Right renal pelvis (tissue), 4 donors: ENCODE measurements at regions not wholly inside any gene's neighbourhood (a gene's known extent, or its start where the extent isn't known, plus 50 kb on each side); places are given as distances from the start of the nearest gene placed in this dataset.

Source experiments
- DNase-seq, 4 donors: peaks; one replicate each; pipeline ENCODE4 v3.0.0-alpha.2; 2013; ENCODE audit warnings: low read depth in 4 of 4, low spot score in 3 of 4, missing footprints in 1 of 4

DNA sequence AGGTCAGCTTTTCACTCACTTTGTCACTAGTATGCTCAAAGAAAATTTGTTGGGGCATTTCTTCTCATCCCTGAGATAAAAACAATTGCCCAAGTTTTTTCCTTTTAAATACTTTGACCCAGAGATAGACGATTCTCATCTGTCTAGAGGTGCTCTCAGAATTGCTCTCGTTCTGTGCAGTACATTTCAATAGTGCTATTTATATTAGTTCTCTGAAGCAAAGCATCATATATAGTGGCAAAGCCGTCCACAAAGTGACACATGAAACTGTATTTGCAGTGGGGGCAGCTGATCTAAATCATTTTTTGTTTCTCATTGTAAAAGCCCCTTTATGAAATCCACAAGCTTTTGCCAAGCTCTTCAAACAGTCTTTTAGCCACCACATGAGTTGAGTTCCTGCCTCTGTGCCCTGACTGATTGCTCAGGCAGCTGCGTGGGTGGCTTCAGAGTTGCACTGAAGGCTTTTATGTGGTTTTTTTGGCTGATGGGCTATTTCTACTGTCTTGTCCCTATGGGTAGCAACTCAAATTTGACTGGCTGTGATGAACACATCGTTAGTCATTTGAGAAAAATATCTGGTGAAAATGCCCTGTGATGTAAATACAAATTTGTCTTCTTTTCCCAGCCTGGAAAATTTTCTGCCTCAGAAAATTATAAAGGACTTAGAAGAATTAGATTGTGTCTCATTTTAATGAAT is 119.1 kb upstream of the OTUD4 start:
- DNase-seq, result no peak

DNA sequence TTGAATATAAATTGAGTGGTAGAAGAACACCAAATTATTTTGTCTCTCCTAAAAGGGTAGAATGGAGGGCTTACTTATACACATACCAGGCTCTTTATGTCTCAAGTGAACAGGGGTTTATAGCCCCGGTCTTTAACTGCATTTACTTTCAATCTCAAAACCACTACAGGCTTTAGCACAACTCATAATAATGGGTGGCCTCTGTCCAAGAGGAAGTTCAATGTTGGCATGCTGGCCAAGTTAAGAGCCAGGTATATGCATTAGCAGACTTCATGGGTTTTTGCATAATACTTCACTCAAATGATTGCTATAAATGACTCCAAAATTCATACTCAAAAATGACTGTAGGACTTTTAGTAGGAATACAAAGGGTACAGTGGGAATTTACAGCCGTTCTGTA is 118.5 kb upstream of the OTUD4 start:
- no peak for DNase-seq

- no peak for DNase-seq
Measured at GRCh38 chr4:145297556-145297955, 117.2 kb upstream of the OTUD4 start.

GRCh38 chr4:145295547-145295946 is 115.2 kb upstream of the OTUD4 start:
- DNase-seq, result no peak

DNA sequence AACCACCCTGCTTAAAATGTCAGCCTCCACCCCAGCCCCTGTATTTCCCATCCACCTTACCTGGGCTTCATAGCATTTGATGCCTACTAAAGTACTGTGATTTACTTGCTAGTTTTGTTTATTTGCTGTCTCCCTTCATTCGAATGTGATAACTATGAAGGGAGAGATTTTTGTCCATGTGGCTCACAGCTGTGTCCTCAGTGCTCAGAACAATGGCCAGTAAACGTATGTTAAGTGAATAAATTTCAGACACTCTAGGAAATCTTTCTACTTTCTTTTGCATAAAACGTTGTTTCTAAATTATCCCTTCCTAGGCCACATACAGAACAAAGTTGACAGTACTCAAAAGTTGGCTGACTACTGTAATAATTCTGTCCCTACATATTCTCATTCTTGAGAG is 114.7 kb upstream of the OTUD4 start:
- no peak for DNase-seq

DNA sequence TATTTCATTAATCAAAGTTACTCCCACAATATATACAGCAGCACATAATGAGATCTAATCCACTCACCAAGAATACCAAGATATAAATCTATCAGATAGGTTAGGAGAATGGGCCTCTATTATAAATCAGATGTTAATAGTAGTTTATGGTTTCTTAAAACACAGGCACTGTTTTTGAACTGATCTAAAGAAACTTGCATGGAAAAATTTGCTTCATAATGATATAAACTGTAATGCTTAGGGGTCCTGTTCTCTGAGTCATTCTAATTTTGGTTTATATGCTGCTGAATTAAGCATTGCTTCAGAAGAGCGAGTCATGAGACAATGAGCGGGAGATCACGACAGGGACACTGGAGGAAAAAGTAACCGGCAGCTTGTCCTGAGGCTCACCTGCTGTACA is 113.3 kb upstream of the OTUD4 start:
- DNase-seq, result no peak

DNA sequence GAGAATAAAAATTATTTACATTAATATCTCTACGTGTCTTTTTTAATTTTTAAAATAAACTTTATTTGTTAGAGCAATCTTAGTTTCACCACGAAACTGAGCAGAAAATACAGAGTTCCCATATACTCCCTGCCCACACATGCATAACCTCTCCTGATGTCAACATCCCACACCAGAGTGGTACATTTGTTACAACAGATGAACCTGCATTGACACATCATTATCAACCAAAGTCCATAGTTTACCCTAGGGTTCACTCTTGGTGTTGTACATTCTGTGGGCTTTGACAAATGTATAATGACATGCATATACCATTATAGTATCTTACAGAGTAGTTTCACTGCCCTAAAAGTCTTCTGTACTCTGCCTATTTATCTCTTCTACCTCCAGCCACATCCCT is 110.6 kb upstream of the OTUD4 start:
- DNase-seq, result no peak

DNA sequence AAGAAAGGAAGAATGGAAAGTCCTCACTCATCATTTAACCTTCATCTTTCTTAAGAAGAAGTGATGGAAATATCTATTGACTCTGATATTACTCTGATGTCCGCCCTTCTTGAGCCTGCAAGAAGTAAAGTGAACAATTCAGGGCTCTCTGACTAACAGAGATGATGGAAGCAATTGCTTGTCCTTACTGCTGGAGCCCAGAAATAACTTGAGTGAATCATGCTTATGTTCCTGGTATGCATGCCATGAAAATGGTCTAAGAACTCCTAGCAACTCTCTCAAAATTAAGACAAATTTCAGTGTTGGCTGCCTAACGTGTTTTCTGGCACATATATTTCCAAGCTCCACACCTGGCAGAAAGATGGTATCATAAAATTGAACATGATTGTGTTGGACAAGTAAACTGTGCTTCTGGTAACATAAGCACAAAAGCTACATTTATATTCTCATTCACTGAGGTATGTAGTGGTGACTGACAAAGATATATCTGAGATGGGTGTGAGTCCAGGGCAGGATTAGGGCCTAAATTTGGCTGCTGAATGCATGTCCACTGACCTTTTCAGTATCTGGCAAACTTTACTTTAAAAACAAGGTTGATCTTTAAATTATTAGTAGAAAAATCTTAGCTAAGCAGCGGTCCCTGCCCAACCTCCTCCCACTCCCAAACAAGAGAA is 109.2 kb upstream of the OTUD4 start:
- no peak for DNase-seq

- no peak for DNase-seq
Measured at GRCh38 chr4:145287351-145287750, 107.0 kb upstream of the OTUD4 start.

GRCh38 chr4:145285928-145286327 is 105.5 kb upstream of the OTUD4 start:
- DNase-seq, result no peak

GRCh38 chr4:145283909-145284308 is 103.5 kb upstream of the OTUD4 start:
- no peak for DNase-seq

DNA sequence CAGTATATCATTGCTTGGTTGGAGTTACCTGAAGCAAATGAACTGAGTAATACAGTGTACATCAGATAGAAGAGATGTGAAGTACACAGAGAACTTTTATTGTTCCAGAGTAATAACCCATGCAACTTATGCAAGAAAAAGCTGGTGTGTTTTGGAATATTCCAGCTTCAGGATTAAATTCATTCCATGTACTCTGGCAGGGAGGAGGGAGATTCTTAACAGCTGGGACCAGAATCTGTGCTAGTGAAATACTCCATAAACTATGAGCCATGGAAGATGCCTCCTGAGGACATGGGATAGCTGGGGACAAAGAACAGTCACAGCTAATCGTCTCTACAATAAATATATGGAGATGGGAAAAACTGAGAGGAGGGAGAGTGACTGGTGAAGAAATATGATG is 101.6 kb upstream of the OTUD4 start:
- DNase-seq, result no peak

DNA sequence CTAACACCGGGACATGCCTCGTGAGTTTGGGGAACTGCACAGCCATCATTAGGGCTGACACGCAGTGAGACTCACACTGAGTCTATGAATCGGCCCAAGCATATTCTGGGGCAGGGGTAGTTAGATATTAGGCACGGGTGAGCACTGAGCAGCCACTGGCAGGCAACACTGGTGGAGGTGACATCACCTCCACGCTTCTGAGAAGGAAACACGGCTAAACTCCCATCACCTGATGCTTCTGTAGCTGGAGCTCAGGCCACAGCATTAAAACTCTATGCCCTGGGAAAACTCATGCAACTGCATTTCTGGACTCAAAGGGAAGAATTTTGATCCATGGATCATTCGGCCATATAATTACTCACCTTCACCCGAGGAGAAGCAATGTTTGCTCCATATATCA is 100.8 kb upstream of the OTUD4 start:
- DNase-seq, result no peak

- DNase-seq, result no peak
Measured at GRCh38 chr4:145280541-145280940, 100.2 kb upstream of the OTUD4 start.

- no peak for DNase-seq
Measured at GRCh38 chr4:145279122-145279960, 99.0 kb upstream of the OTUD4 start.

- no peak for DNase-seq
Measured at GRCh38 chr4:145278341-145279121, 98.1 kb upstream of the OTUD4 start.

DNA sequence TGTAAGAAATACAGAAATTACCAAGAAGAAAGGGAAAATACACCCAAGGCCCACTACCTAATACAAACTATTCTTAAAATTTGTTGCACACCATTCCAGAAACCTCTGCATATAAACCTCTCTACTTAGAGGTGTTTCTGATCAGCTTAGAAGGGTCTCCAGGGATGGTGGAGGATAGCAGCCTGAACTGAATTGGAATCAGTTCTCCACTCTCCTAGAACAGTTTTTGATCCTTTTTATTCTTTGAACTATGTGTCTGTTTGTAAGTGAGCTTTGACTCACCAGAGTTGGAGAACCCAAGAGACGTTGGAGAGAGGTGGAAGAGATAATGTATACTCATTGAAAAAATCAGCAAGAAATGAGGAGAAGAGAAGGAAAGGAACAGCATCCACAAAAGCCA is 96.6 kb upstream of the OTUD4 start:
- no peak for DNase-seq

- DNase-seq, result no peak
Measured at GRCh38 chr4:145276050-145276449, 95.7 kb upstream of the OTUD4 start.

- no peak for DNase-seq
Measured at GRCh38 chr4:145271194-145271593, 90.8 kb upstream of the OTUD4 start.

DNA sequence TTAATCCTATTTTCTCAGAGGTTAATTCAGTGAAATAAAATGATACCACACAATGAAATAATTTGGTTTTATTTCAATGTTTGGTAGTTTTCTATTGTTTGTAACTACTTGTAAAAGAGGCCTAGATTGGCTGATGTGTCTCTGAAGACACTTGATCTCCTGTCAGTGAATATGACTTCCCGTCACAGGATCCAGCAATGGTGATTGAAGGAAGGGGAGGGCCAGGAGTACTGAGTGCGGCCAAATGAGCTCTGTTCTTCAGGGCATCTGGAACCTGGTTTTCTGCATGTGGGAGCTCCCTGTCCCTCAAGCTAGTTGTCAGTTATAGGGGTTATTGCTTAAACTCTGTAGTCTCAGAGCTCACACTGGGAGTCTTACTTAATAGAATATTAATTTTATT is 86.5 kb upstream of the OTUD4 start:
- no peak for DNase-seq

GRCh38 chr4:145260091-145260490 is 79.7 kb upstream of the OTUD4 start:
- no peak for DNase-seq
